ENCODE measurements at regions not wholly inside any gene's neighbourhood (a gene's known extent, or its start where the extent isn't known, plus 50 kb on each side); places are given as distances from the start of the nearest gene placed in this dataset.

DNA sequence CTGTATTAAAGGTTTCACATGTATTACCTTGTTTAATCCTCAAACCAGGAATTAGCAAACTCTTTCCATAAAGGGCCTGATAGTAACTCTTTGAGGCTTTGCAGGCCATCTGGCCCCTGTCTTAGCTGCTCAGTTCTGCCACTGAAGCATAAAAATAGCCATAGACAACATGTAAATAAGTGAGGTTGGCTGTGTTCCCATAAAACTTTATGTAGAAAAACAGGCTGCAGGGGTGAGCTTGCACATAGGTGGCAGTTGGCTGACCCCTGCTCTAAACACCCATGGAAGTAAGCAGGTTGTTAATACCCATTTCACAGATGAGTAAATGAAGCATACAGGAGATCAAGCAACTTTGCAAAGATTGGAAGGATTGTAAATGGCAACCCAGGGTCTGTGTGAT is 1279.2 kb upstream of the AUTS2 start (continued):
- TF ChIP-seq CTBP2 (IDR thresholded peaks at IDR 0.05; ENCODE audit: borderline replicate concordance, insufficient read depth, insufficient read length, low read length) (no peak), CHD7 (IDR thresholded peaks at IDR 0.05; ENCODE audit: insufficient replicate concordance, low read length) (no peak), HDAC6 (IDR thresholded peaks at IDR 0.05; ENCODE audit: low read depth, low read length) (no peak)

Measured in H1 (cell line).